ENCODE measurements at regions not wholly inside any gene's neighbourhood (a gene's known extent, or its start where the extent isn't known, plus 50 kb on each side); places are given as distances from the start of the nearest gene placed in this dataset.

- TF ChIP-seq POLR2A (IDR thresholded peaks at IDR 0.05), result no peak
- TF ChIP-seq CTCF (IDR thresholded peaks at IDR 0.05), result no peak
- intact Hi-C loops (cut with DNase I), result no loop called here
- no peak overlapping the region for H3K27ac ChIP-seq
Observed at GRCh38 chr3:31240013-31240412, 292.7 kb upstream of the STT3B start.

GRCh38 chr3:31240466-31240865 is 292.3 kb upstream of the STT3B start:
- H3K9me3 ChIP-seq, result no peaks in the 10 kb centered on the region
- H3K4me1 ChIP-seq, result no peaks in the 10 kb centered on the region
- no peaks in the 10 kb centered on the region for H3K36me3 ChIP-seq
- intact Hi-C loops (cut with DNase I), result no loop called here
- H3K4me3 ChIP-seq, result no peak overlapping the region
- H3K27ac ChIP-seq, result no peak overlapping the region
- H3K27me3 ChIP-seq, result no peaks in the 10 kb centered on the region
- no peak for DNase-seq
- TF ChIP-seq CTCF (IDR thresholded peaks at IDR 0.05), result no peak
- no peak for TF ChIP-seq POLR2A (IDR thresholded peaks at IDR 0.05)
- WGBS, 2 donors, result 87 to 88% methylated on average over 1 of the region's 1 CpG

More at GRCh38 chr3:31240013-31240412, 292.7 kb upstream of the STT3B start:
- Histone ChIP-seq H3K36me3 (no peaks in the 10 kb centered on the region), H3K9me3 (no peaks in the 10 kb centered on the region), H3K4me1 (no peaks in the 10 kb centered on the region), H3K4me3 (no peak overlapping the region), H3K27me3 (no peaks in the 10 kb centered on the region)
- 81 to 90% methylated on average over 5 of the region's 5 CpGs for WGBS, 2 donors
- DNase-seq, result no peak

- H3K4me3 ChIP-seq, result no peak overlapping the region
- no peaks in the 10 kb centered on the region for H3K36me3 ChIP-seq
- TF ChIP-seq POLR2A (IDR thresholded peaks at IDR 0.05) (no peak), CTCF (IDR thresholded peaks at IDR 0.05) (no peak)
- H3K4me1 ChIP-seq, result no peaks in the 10 kb centered on the region
- intact Hi-C loops (cut with DNase I), result no loop called here
- no peak for DNase-seq
- no peaks in the 10 kb centered on the region for H3K9me3 ChIP-seq
- H3K27me3 ChIP-seq, result no peaks in the 10 kb centered on the region
- 64 to 89% methylated on average over 1 of the region's 1 CpG for WGBS, 2 donors
- H3K27ac ChIP-seq, result no peak overlapping the region
Observed at GRCh38 chr3:31240874-31241273, 291.9 kb upstream of the STT3B start.

- WGBS, 2 donors, result 83 to 86% methylated on average over 1 to 3 of the region's 3 CpGs
- H3K27me3 ChIP-seq, result no peaks in the 10 kb centered on the region
- no peak overlapping the region for H3K4me3 ChIP-seq
- H3K27ac ChIP-seq, result no peak overlapping the region
- no peaks in the 10 kb centered on the region for H3K36me3 ChIP-seq
- DNase-seq, result no peak
- TF ChIP-seq POLR2A (IDR thresholded peaks at IDR 0.05) (no peak), CTCF (IDR thresholded peaks at IDR 0.05) (no peak)
- H3K9me3 ChIP-seq, result no peaks in the 10 kb centered on the region
- intact Hi-C loops (cut with DNase I), result no loop called here
- H3K4me1 ChIP-seq, result no peaks in the 10 kb centered on the region
Observed at GRCh38 chr3:31241533-31241932, 291.2 kb upstream of the STT3B start.

GRCh38 chr3:31242026-31242960 is 290.4 kb upstream of the STT3B start:
- Histone ChIP-seq H3K9me3 (no peaks in the 10 kb centered on the region), H3K27ac (no peak overlapping the region), H3K4me1 (no peaks in the 10 kb centered on the region), H3K27me3 (no peaks in the 10 kb centered on the region), H3K36me3 (no peaks in the 10 kb centered on the region), H3K4me3 (no peak overlapping the region)
- no peak for DNase-seq
- intact Hi-C loops (cut with DNase I), result no loop called here
- TF ChIP-seq POLR2A (IDR thresholded peaks at IDR 0.05) (no peak), CTCF (IDR thresholded peaks at IDR 0.05) (no peak)
- WGBS, 2 donors, result 74 to 82% methylated on average over 3 of the region's 3 CpGs

Measured in esophagus squamous epithelium (tissue), 5 donors.